WERI-Rb-1 (cell line): ENCODE measurements at regions not wholly inside any gene's neighbourhood (a gene's known extent, or its start where the extent isn't known, plus 50 kb on each side); places are given as distances from the start of the nearest gene placed in this dataset.
"Not testable (repeated sequence)": the region's sequence is repeated elsewhere in the genome, so short reads cannot be mapped to it uniquely, and the experiment has no call there.

Experiments
- DNase-seq: peaks from one replicate; pipeline ENCODE4 v3.0.0-alpha.2; 2020
- H3K27ac ChIP-seq: fragments of 250-450 bp; sonication (Bioruptor Pico); 2 replicates; pipeline ENCODE4 v1.5.1; 2020; ENCODE audit warnings: mild to moderate bottlenecking, moderate library complexity
- H3K27me3 ChIP-seq: fragments of 250-450 bp; sonication (Bioruptor Pico); 2 replicates; pipeline ENCODE4 v1.5.1; 2021; ENCODE audit warnings: mild to moderate bottlenecking, low read depth, moderate library complexity; ENCODE audit not compliant: insufficient read depth, severe bottlenecking
- H3K36me3 ChIP-seq: fragments of 250-450 bp; sonication (Bioruptor Pico); 2 replicates; pipeline ENCODE4 v1.5.1; 2020; ENCODE audit warnings: mild to moderate bottlenecking, moderate library complexity
- H3K4me3 ChIP-seq: 2 replicates; pipeline ENCODE4 v1.5.1; 2011; ENCODE audit warnings: low read depth, mild to moderate bottlenecking, control low read depth, low read length
- H3K9me3 ChIP-seq: fragments of 250-450 bp; sonication (Bioruptor Pico); 2 replicates; pipeline ENCODE4 v1.5.1; 2021; ENCODE audit warnings: mild to moderate bottlenecking, moderate library complexity; ENCODE audit not compliant: severe bottlenecking
- CTCF ChIP-seq: IDR thresholded peaks from 2 replicates; pipeline ENCODE4 v1.5.1; 2011; ENCODE audit warnings: low read depth, mild to moderate bottlenecking, control low read depth, inconsistent platforms, low read length

DNA sequence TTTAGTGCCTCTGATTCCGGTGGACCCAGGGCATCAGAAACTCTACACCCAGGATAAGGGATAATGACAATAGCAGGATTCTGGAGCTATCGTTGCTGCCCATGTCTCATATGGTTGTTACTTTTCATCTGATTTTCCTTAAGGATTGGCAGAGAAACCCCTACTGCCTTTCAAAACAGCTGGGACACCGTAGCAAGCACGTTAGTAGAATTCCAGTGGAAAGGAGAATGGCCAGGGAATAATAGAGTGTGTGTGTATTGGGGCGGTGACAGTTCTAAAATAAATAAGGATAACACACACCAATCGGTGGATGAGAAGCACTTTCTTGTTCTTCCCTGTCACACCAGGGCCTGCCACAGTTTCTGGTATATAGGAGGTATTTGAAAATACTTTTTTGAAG is 251.8 kb downstream of the HAPSTR1 start:
- peaks cover 3% of the 10 kb centered on the region for H3K9me3 ChIP-seq
- no peaks in the 10 kb centered on the region for H3K27me3 ChIP-seq
- TF ChIP-seq CTCF = no peak
- no peak for DNase-seq
- no peaks in the 10 kb centered on the region for H3K36me3 ChIP-seq
- no peak overlapping the region for H3K27ac ChIP-seq
- H3K4me3 ChIP-seq = no peak overlapping the region

DNA sequence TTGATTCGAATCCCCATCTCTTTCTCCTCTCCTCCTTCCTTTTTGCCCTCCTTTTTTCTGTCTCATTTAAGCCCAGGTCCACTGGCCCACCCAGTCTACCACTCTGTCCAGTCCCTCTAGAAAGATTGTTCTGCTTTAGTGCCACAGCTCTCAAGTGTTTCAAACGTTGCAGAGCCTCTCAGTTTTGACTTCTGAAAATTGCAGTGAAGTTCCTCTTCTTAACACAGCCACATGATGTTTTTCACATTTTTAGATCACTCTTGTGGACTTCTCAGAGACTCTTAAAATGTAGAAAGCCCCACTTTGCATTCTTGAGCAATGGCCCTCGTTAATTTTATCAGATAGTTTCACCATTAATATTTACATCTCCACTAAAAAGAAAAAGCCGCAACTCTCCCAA is 253.1 kb downstream of the HAPSTR1 start:
- DNase-seq = no peak
- Histone ChIP-seq H3K36me3 (no peaks in the 10 kb centered on the region), H3K27ac (no peak overlapping the region), H3K27me3 (no peaks in the 10 kb centered on the region), H3K9me3 (peaks cover 13% of the 10 kb centered on the region), H3K4me3 (no peak overlapping the region)
- TF ChIP-seq CTCF = no peak

DNA sequence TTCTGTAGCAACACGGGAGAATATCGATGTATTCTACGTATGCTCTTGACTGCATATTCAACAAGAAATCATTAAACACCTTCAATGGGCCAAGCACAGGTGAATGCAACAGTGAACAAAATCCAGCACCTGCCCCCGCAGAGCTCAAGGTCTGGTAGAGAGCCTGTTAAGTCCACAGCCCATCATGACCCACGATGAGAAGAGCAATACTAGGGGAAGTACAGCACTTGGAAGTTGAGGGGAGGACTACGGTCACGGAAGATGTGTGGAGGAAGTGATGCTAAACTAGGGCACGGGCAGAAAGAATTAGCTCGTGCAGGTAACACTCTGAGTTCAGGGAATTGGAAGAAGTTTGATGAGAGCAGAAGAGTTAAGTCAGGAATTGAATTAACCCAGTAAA is 253.6 kb downstream of the HAPSTR1 start:
- no peak overlapping the region for H3K4me3 ChIP-seq
- no peak overlapping the region for H3K27ac ChIP-seq
- no peak for TF ChIP-seq CTCF

GRCh38 chr16:9345880-9346279 is 254.4 kb downstream of the HAPSTR1 start:
- no peak for TF ChIP-seq CTCF
- Histone ChIP-seq H3K4me3 (no peak overlapping the region), H3K36me3 (no peaks in the 10 kb centered on the region), H3K9me3 (peaks cover 18% of the 10 kb centered on the region), H3K27me3 (no peaks in the 10 kb centered on the region), H3K27ac (no peak overlapping the region)
- DNase-seq = no peak

More for the DNA sequence above, 253.6 kb downstream of the HAPSTR1 start:
- H3K9me3 ChIP-seq = peaks cover 13% of the 10 kb centered on the region
- DNase-seq = no peak
- no peaks in the 10 kb centered on the region for H3K36me3 ChIP-seq
- H3K27me3 ChIP-seq = no peaks in the 10 kb centered on the region

DNA sequence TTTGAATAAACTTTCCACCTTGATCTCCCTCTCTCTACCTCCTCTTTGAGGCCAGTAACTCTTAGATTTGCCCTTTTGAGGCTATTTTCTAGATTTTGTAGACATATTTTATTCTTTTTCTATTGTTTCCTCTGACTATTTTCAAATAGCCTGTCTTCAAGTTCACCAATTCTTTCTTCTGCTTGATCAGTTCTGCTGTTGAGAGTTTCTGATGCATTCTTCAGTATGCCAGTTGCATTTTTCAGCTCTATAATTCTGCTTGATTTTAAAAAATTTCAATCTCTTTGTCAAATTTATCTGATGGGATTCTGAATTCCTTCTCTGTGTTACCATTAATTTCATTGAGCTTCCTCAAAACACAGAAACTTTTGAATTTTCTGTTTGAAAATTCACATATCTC is 257.5 kb downstream of the HAPSTR1 start:
- H3K27me3 ChIP-seq = no peaks in the 10 kb centered on the region
- H3K27ac ChIP-seq = peak overlapping the region; percentile 39
- H3K4me3 ChIP-seq = no peak overlapping the region
- DNase-seq = no peak
- H3K36me3 ChIP-seq = no peaks in the 10 kb centered on the region
- peaks cover 22% of the 10 kb centered on the region for H3K9me3 ChIP-seq
- no peak for TF ChIP-seq CTCF

GRCh38 chr16:9349373-9349960 is 258.0 kb downstream of the HAPSTR1 start:
- Histone ChIP-seq H3K27ac (peak overlapping the region; percentile 39), H3K9me3 (peaks cover 22% of the 10 kb centered on the region)
- not testable (repeated sequence) for H3K27me3 ChIP-seq, H3K36me3 ChIP-seq, H3K4me3 ChIP-seq
- DNase-seq = peak; percentile 63

- not testable (repeated sequence) for DNase-seq, H3K36me3 ChIP-seq, H3K27me3 ChIP-seq, H3K27ac ChIP-seq, H3K4me3 ChIP-seq
- peaks cover 25% of the 10 kb centered on the region for H3K9me3 ChIP-seq
These were observed 258.8 kb downstream of the HAPSTR1 start for GRCh38 chr16:9350119-9350799.
